Right lung (tissue), 2 donors: ENCODE measurements at regions not wholly inside any gene's neighbourhood (a gene's known extent, or its start where the extent isn't known, plus 50 kb on each side); places are given as distances from the start of the nearest gene placed in this dataset.
"Not testable (repeated sequence)": the region's sequence is repeated elsewhere in the genome, so short reads cannot be mapped to it uniquely, and the experiment has no call there.

Experiments used
- DNase-seq, 2 donors: peaks; one replicate each; pipeline ENCODE4 v3.0.0-alpha.2; 2013

GRCh38 chr18:67007999-67008398 is 404.1 kb upstream of the CDH19 start:
- DNase-seq = no peak

- no peak for DNase-seq
These were observed 403.2 kb upstream of the CDH19 start for GRCh38 chr18:67007085-67007484.

- DNase-seq = no peak
These were observed 397.2 kb upstream of the CDH19 start for GRCh38 chr18:67001052-67001451.

GRCh38 chr18:66999003-66999402 is 395.1 kb upstream of the CDH19 start:
- DNase-seq = no peak

GRCh38 chr18:66995270-66995669 is 391.4 kb upstream of the CDH19 start:
- DNase-seq = no peak

GRCh38 chr18:66994790-66995189 is 390.9 kb upstream of the CDH19 start:
- no peak for DNase-seq

GRCh38 chr18:66993492-66993891 is 389.6 kb upstream of the CDH19 start:
- no peak for DNase-seq

GRCh38 chr18:66990909-66991308 is 387.0 kb upstream of the CDH19 start:
- no peak for DNase-seq

GRCh38 chr18:66979009-66979408 is 375.1 kb upstream of the CDH19 start:
- DNase-seq = no peak

- no peak for DNase-seq
These were observed 368.8 kb upstream of the CDH19 start for GRCh38 chr18:66972681-66973080.

- no peak for DNase-seq
These were observed 368.1 kb upstream of the CDH19 start for GRCh38 chr18:66971960-66972359.

GRCh38 chr18:66966171-66966570 is 362.3 kb upstream of the CDH19 start:
- no peak for DNase-seq

GRCh38 chr18:66958309-66958708 is 354.4 kb upstream of the CDH19 start:
- no peak for DNase-seq

- no peak for DNase-seq
These were observed 347.9 kb upstream of the CDH19 start for GRCh38 chr18:66951750-66952149.

- DNase-seq = no peak
These were observed 345.5 kb upstream of the CDH19 start for GRCh38 chr18:66949419-66949818.

GRCh38 chr18:66937546-66937945 is 333.7 kb upstream of the CDH19 start:
- no peak for DNase-seq

GRCh38 chr18:66931010-66931409 is 327.1 kb upstream of the CDH19 start:
- no peak for DNase-seq

- DNase-seq = no peak
These were observed 312.9 kb upstream of the CDH19 start for GRCh38 chr18:66916834-66917233.

- DNase-seq = no peak
These were observed 296.9 kb upstream of the CDH19 start for GRCh38 chr18:66900837-66901236.

GRCh38 chr18:66895631-66896030 is 291.7 kb upstream of the CDH19 start:
- no peak for DNase-seq

- DNase-seq = no peak
These were observed 291.0 kb upstream of the CDH19 start for GRCh38 chr18:66894851-66895250.

- not testable (repeated sequence) for DNase-seq
These were observed 288.5 kb upstream of the CDH19 start for GRCh38 chr18:66892388-66892787.

- no peak for DNase-seq
These were observed 271.1 kb upstream of the CDH19 start for GRCh38 chr18:66874812-66875474.

- no peak for DNase-seq
These were observed 270.5 kb upstream of the CDH19 start for GRCh38 chr18:66874375-66874774.
